Stimulated activated CD8-positive, alpha-beta memory T cell treated with anti-CD3 and anti-CD28 coated beads, Interleukin-15, amount 100 ng/mL, for 48 hours (primary cell): ENCODE measurements at regions not wholly inside any gene's neighbourhood (a gene's known extent, or its start where the extent isn't known, plus 50 kb on each side); places are given as distances from the start of the nearest gene placed in this dataset.
A peak's percentile ranks its signal among the peaks of the same experiment; 100 is the strongest.

Experiments
- DNase-seq, 2 donors: peaks; one replicate each; pipeline ENCODE4 v3.0.0-alpha.2; 2020; ENCODE audit warnings: low read depth in 2 of 2

GRCh38 chr4:104772849-104773248 lies 278.2 kb upstream of the CXXC4 start:
- DNase-seq: no peak

GRCh38 chr4:104795264-104795939 lies 300.7 kb upstream of the CXXC4 start:
- DNase-seq: no peak

- no peak for DNase-seq
Measured at GRCh38 chr4:104811727-104812126, 317.0 kb upstream of the CXXC4 start.

GRCh38 chr4:104815665-104816064 lies 321.0 kb upstream of the CXXC4 start:
- DNase-seq: no peak

- DNase-seq: no peak
Measured at GRCh38 chr4:104818579-104818978, 323.9 kb upstream of the CXXC4 start.

GRCh38 chr4:104826171-104826570 lies 320.5 kb upstream of the TET2 start:
- DNase-seq: no peak

GRCh38 chr4:104829761-104830160 lies 316.9 kb upstream of the TET2 start:
- no peak for DNase-seq

GRCh38 chr4:104848597-104849225 lies 298.0 kb upstream of the TET2 start:
- no peak for DNase-seq

GRCh38 chr4:104859601-104860237 lies 287.0 kb upstream of the TET2 start:
- DNase-seq: no peak

GRCh38 chr4:104860238-104861123 lies 286.2 kb upstream of the TET2 start:
- peak; percentile 13 to 22 for DNase-seq

- DNase-seq: no peak
Measured at GRCh38 chr4:104866809-104867208, 279.9 kb upstream of the TET2 start.

GRCh38 chr4:104868533-104868932 lies 278.1 kb upstream of the TET2 start:
- no peak for DNase-seq

- DNase-seq: no peak
Measured at GRCh38 chr4:104868958-104869357, 277.7 kb upstream of the TET2 start.

GRCh38 chr4:104869831-104870230 lies 276.8 kb upstream of the TET2 start:
- no peak for DNase-seq

GRCh38 chr4:104870495-104871233 lies 276.0 kb upstream of the TET2 start:
- DNase-seq: no peak

GRCh38 chr4:104878936-104879335 lies 267.7 kb upstream of the TET2 start:
- no peak for DNase-seq

GRCh38 chr4:104879367-104879766 lies 267.3 kb upstream of the TET2 start:
- no peak for DNase-seq

GRCh38 chr4:104879854-104880253 lies 266.8 kb upstream of the TET2 start:
- no peak for DNase-seq

- no peak for DNase-seq
Measured at GRCh38 chr4:104881136-104881886, 265.4 kb upstream of the TET2 start.

GRCh38 chr4:104890598-104891275 lies 255.9 kb upstream of the TET2 start:
- no peak for DNase-seq
